GM23248 (cell line): ENCODE measurements at regions not wholly inside any gene's neighbourhood (a gene's known extent, or its start where the extent isn't known, plus 50 kb on each side); places are given as distances from the start of the nearest gene placed in this dataset.

ENCODE experiments used
- EZH2 ChIP-seq: fragments of 200-600 bp; sonication (generic); IDR thresholded peaks from 2 replicates; pipeline ENCODE4 v1.6.1; 2018; ENCODE audit warnings: antibody characterized with exemption, mild to moderate bottlenecking; ENCODE audit not compliant: insufficient read depth, poor library complexity, severe bottlenecking
- EZH2phosphoT487 ChIP-seq: fragments of 200-600 bp; sonication (generic); IDR thresholded peaks from 2 replicates; pipeline ENCODE4 v1.6.1; 2018; ENCODE audit warnings: antibody characterized with exemption, moderate library complexity, mild to moderate bottlenecking, low read depth; ENCODE audit not compliant: insufficient read depth

DNA sequence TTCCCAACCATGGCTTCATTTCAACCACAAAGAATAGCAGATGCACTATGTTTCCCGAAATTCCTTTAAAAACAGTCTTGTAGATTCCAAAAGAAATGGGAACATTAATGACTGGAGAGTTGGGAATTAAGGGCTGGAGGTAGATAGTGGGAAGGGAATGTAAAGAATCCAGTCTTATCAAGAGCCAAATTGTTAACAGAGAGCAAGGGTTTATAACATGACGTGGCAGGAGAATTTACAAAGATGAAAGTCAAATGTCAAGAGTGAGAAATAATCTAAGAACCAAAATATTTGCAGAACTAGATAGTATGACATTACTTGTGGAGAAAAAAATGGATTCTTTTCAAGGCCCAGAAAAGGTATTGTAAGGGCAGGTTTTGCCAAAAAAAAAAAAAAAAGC is 200.9 kb downstream of the GRIN2B start:
- no peak for TF ChIP-seq EZH2
- TF ChIP-seq EZH2phosphoT487, result no peak
